Thyroid gland (tissue), 4 donors: ENCODE measurements at regions not wholly inside any gene's neighbourhood (a gene's known extent, or its start where the extent isn't known, plus 50 kb on each side); places are given as distances from the start of the nearest gene placed in this dataset.

Experiments used
- CTCF ChIP-seq, 6 experiments: fragments of 200-600 bp in 3 of 6; fragments of 450-650 bp in 3 of 6; sonication (generic) in 3 of 6; IDR thresholded peaks; one replicate each; pipeline ENCODE4 v1.5.1; 2016 to 2019; ENCODE audit warnings: antibody characterized with exemption in 6 of 6, mild to moderate bottlenecking in 2 of 6, inconsistent platforms in 1 of 6, moderate library complexity in 1 of 6
- POLR2A ChIP-seq, 2 donors: fragments of 450-650 bp; IDR thresholded peaks; one replicate each; pipeline ENCODE4 v1.6.1; 2017; ENCODE audit warnings: antibody characterized with exemption in 2 of 2, mild to moderate bottlenecking in 2 of 2, moderate library complexity in 1 of 2

DNA sequence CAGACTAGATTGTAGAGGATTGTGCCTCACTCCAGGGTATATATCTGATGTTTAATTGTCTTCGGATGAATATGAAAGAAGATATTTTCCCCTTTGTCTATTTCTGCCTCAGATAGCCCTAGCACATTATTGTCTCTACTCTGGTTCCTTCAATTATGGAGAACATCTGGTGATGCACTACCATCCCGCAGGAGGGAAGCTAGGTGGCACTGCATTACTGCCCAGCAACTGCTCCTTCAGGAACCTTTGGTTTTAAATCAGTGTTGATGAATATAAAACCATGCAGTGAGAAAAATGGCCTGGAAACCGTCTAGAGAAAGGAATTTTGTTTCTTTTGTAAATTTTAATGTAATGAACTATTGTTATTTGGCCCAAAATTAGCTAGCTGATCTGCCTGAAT is 68.5 kb downstream of the GPR88 start:
- TF ChIP-seq CTCF (IDR thresholded peaks at IDR 0.05) (peak in 1 of 6 experiments; percentile 27), POLR2A (IDR thresholded peaks at IDR 0.05) (no peak)
